Astrocyte of the spinal cord (primary cell): ENCODE measurements at regions not wholly inside any gene's neighbourhood (a gene's known extent, or its start where the extent isn't known, plus 50 kb on each side); places are given as distances from the start of the nearest gene placed in this dataset.

Experiments
- DNase-seq: peaks from one replicate; pipeline ENCODE4 v3.0.0; 2011; ENCODE audit warnings: low read depth, low spot score
- H3K4me3 ChIP-seq: 2 replicates; pipeline ENCODE4 v1.5.1; 2011; ENCODE audit warnings: low read depth, mild to moderate bottlenecking, low read length, moderate library complexity
- in situ Hi-C: cut with HindIII; loops from 2 replicates; pipeline ENCODE4 v1.10.0; 2017; ENCODE audit warnings: low sequenced_read_pairs
- TF ChIP-seq, protein P1 (sequence below): IDR thresholded peaks from 2 replicates; pipeline ENCODE4 v1.5.1; 2012; ENCODE audit warnings: low read depth, mild to moderate bottlenecking, low read length, inconsistent platforms

DNA sequence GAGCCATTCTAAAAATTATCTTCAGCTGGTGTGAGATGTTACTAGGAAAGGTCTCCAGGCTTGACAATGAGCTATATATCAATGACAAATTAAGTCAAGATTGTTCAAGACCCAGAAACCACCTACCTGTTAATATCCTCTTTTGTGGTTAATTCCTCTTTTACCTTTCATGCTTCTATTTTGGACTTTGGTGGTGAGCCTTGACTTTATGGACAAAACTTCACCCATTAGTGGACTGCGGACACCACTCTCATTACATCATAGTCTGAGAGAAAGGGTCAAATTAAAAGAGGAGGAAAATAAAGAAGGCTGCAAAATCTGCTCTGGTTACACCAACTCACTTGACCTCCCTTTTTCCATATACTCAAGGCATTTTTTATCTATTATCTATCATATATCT is 271.5 kb upstream of the TTC14 start:
- in situ Hi-C loops: no loop called here
- H3K4me3 ChIP-seq: no peak overlapping the region
- DNase-seq: no peak
- TF ChIP-seq, protein P1, sequence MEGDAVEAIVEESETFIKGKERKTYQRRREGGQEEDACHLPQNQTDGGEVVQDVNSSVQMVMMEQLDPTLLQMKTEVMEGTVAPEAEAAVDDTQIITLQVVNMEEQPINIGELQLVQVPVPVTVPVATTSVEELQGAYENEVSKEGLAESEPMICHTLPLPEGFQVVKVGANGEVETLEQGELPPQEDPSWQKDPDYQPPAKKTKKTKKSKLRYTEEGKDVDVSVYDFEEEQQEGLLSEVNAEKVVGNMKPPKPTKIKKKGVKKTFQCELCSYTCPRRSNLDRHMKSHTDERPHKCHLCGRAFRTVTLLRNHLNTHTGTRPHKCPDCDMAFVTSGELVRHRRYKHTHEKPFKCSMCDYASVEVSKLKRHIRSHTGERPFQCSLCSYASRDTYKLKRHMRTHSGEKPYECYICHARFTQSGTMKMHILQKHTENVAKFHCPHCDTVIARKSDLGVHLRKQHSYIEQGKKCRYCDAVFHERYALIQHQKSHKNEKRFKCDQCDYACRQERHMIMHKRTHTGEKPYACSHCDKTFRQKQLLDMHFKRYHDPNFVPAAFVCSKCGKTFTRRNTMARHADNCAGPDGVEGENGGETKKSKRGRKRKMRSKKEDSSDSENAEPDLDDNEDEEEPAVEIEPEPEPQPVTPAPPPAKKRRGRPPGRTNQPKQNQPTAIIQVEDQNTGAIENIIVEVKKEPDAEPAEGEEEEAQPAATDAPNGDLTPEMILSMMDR: no peak

DNA sequence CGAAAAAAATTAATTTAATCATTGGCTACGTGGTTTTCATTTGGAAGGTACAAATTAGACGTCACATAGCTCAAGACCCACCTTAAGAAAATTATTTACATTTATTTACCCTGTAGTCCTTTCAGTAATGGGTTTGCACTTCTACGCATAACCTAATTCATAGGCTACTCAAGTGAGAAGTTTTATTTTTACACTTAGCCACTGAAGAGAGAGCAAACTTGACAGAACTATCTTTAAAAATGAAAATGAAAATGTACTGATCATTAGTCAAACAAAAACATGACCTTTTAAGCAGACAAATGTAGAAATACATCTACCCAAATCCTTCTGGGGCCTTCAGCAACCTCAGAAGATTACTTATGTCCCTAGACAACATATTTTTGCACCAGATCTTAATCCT is 269.4 kb upstream of the TTC14 start:
- TF ChIP-seq, protein P1: no peak
- in situ Hi-C loops: no loop called here
- H3K4me3 ChIP-seq: no peak overlapping the region
- no peak for DNase-seq

GRCh38 chr3:180335050-180335449 is 266.9 kb upstream of the TTC14 start:
- H3K4me3 ChIP-seq: no peak overlapping the region
- in situ Hi-C loops: no loop called here
- DNase-seq: no peak
- TF ChIP-seq, protein P1: no peak

DNA sequence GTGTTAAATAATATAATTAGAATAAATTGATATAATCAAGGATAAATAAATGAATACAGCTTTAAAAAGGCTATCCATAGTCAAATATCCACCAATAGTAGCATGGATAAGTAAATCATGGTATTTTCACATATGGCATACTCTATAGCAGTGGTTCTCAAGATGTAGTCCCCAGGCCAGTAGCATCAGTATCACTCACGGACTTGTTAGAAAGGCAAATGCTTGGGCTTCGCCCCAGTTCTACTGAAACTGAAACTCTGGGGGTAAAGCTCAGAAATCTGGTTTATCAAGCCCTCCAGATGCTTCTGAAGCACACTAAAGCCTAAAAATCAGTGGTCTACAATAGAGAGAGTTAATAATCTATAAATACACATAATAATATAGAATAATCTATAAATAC is 261.6 kb upstream of the TTC14 start:
- TF ChIP-seq, protein P1: no peak
- no peak for DNase-seq
- in situ Hi-C loops: no loop called here
- no peak overlapping the region for H3K4me3 ChIP-seq

- in situ Hi-C loops: no loop called here
These were observed 260.4 kb upstream of the TTC14 start for GRCh38 chr3:180341516-180341915.

DNA sequence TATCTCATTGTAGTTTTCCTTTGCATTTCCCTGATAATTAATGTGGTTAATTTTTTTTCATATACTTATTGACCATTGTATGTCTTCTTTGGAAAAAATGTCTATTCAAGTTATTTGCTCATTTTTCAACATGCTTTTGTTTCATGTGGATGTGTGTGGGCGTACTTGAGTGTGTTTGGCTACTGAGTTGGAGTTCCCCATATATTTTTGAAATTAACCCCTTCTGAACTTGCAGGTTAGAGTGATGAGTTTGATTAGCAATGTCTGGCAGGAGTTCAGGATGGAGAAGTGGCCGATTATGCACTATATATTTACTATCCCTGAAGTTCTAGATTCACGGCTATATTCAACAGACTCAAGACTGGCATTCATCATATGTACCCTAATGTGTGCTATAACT is 250.4 kb upstream of the TTC14 start:
- TF ChIP-seq, protein P1: no peak
- H3K4me3 ChIP-seq: no peak overlapping the region
- in situ Hi-C loops: no loop called here
- no peak for DNase-seq

More at GRCh38 chr3:180341516-180341915, 260.4 kb upstream of the TTC14 start:
- TF ChIP-seq, protein P1: no peak
- no peak for DNase-seq
- no peak overlapping the region for H3K4me3 ChIP-seq

DNA sequence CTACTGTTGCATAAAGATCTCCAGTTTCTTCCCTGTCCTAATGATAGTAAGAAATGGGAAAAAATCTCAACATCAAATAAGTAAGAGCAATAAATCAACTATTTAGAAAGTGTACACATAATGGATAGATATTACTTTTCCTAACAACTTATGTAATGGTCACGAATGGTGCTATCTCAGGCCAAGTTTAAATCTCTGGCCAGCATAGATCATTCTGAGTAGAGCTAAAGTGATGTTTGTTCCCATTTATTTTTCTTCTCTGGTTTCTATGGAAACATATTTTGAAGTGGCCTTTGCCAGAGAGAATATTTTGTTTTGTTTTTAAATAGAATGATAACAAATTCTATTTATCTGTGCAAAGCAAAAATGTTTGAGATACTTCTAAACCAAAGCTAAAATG is 249.7 kb upstream of the TTC14 start:
- TF ChIP-seq, protein P1: no peak
- H3K4me3 ChIP-seq: no peak overlapping the region
- in situ Hi-C loops: no loop called here
- no peak for DNase-seq
